ENCODE measurements at regions not wholly inside any gene's neighbourhood (a gene's known extent, or its start where the extent isn't known, plus 50 kb on each side); places are given as distances from the start of the nearest gene placed in this dataset.

- no peak for TF ChIP-seq EZH2 (IDR thresholded peaks at IDR 0.05; ENCODE audit: borderline replicate concordance, low read depth, low read length, poor library complexity, severe bottlenecking)
- TF ChIP-seq, protein P1, sequence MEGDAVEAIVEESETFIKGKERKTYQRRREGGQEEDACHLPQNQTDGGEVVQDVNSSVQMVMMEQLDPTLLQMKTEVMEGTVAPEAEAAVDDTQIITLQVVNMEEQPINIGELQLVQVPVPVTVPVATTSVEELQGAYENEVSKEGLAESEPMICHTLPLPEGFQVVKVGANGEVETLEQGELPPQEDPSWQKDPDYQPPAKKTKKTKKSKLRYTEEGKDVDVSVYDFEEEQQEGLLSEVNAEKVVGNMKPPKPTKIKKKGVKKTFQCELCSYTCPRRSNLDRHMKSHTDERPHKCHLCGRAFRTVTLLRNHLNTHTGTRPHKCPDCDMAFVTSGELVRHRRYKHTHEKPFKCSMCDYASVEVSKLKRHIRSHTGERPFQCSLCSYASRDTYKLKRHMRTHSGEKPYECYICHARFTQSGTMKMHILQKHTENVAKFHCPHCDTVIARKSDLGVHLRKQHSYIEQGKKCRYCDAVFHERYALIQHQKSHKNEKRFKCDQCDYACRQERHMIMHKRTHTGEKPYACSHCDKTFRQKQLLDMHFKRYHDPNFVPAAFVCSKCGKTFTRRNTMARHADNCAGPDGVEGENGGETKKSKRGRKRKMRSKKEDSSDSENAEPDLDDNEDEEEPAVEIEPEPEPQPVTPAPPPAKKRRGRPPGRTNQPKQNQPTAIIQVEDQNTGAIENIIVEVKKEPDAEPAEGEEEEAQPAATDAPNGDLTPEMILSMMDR (conservative IDR thresholded peaks at IDR 0.05; ENCODE audit: low read depth, low read length): no peak
- no peaks in the 10 kb centered on the region for H3K4me1 ChIP-seq (ENCODE audit: insufficient read depth, low read length, poor library complexity, severe bottlenecking)
- ChIA-PET CTCF (no interaction called here), POLR2A (ENCODE audit: low non-redundant PET) (interaction anchor here (0.6 kb wide), 1 partner anchor 89 kb away, joined by 3 read pairs; no protein-coding TSS in a partner anchor)
- no peaks in the 10 kb centered on the region for H3K27me3 ChIP-seq (replicated peaks; ENCODE audit: insufficient read depth, low read depth, low read length, poor library complexity)
- no peaks in the 10 kb centered on the region for H3K36me3 ChIP-seq (ENCODE audit: insufficient read depth, low read length, poor library complexity, severe bottlenecking)
- BruUV-seq (replicated peaks): no TSS peak
- no peak for DNase-seq (ENCODE audit: low spot score)
- H3K9me3 ChIP-seq (ENCODE audit: low read depth, low read length, poor library complexity, severe bottlenecking): no peaks in the 10 kb centered on the region
- H3K4me3 ChIP-seq (ENCODE audit: low read depth, low read length, poor library complexity, severe bottlenecking): no peak overlapping the region
- no peak overlapping the region for H3K27ac ChIP-seq (ENCODE audit: low read depth, low read length, poor library complexity, severe bottlenecking)
- intact Hi-C loops (cut with micrococcal nuclease; ENCODE audit: unreplicated experiment): no loop called here
These were observed 373.4 kb downstream of the TMEM121 start for GRCh38 chr14:105899657-105900397.

- no peaks in the 10 kb centered on the region for H3K9me3 ChIP-seq (ENCODE audit: low read depth, low read length, poor library complexity, severe bottlenecking)
- H3K27ac ChIP-seq (ENCODE audit: low read depth, low read length, poor library complexity, severe bottlenecking): no peak overlapping the region
- intact Hi-C loops (cut with micrococcal nuclease; ENCODE audit: unreplicated experiment): no loop called here
- DNase-seq (ENCODE audit: low spot score): no peak
- no peaks in the 10 kb centered on the region for H3K4me1 ChIP-seq (ENCODE audit: insufficient read depth, low read length, poor library complexity, severe bottlenecking)
- BruUV-seq (replicated peaks): no TSS peak
- no peaks in the 10 kb centered on the region for H3K36me3 ChIP-seq (ENCODE audit: insufficient read depth, low read length, poor library complexity, severe bottlenecking)
- CTCF ChIA-PET: no interaction called here
- H3K4me3 ChIP-seq (ENCODE audit: low read depth, low read length, poor library complexity, severe bottlenecking): no peak overlapping the region
- TF ChIP-seq, protein P1 (conservative IDR thresholded peaks at IDR 0.05; ENCODE audit: low read depth, low read length): no peak
- TF ChIP-seq EZH2 (IDR thresholded peaks at IDR 0.05; ENCODE audit: borderline replicate concordance, low read depth, low read length, poor library complexity, severe bottlenecking): no peak
- H3K27me3 ChIP-seq (replicated peaks; ENCODE audit: insufficient read depth, low read depth, low read length, poor library complexity): no peaks in the 10 kb centered on the region
- POLR2A ChIA-PET (ENCODE audit: low non-redundant PET): interaction anchor here (0.6 kb wide), 1 partner anchor 88 kb away, joined by 3 read pairs; no protein-coding TSS in a partner anchor
These were observed 374.2 kb downstream of the TMEM121 start for GRCh38 chr14:105900398-105901160.

DNA sequence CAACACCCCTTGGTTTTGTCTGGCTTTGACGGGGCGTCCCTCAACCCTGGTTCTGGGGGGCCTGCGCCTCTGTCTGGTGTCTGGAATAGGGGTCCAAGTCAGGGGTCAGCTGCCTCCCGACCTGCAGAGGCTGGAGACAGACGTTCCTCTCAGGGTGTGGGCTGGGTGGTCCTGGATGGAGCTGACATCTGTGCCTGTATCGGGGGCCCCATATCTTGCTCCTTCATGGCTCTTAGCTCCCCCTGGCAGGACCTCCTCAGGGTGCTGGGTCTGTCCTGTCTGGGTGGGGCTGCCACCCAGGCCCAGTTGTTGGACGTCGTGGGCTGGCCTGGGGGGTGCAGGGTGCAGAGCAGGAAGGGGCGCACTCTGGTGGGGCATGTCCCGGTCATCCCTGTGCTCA lies 374.8 kb downstream of the TMEM121 start:
- Histone ChIP-seq H3K9me3 (ENCODE audit: low read depth, low read length, poor library complexity, severe bottlenecking) (no peaks in the 10 kb centered on the region), H3K36me3 (ENCODE audit: insufficient read depth, low read length, poor library complexity, severe bottlenecking) (no peaks in the 10 kb centered on the region), H3K27me3 (replicated peaks; ENCODE audit: insufficient read depth, low read depth, low read length, poor library complexity) (peaks cover 2% of the 10 kb centered on the region), H3K4me1 (ENCODE audit: insufficient read depth, low read length, poor library complexity, severe bottlenecking) (no peaks in the 10 kb centered on the region), H3K27ac (ENCODE audit: low read depth, low read length, poor library complexity, severe bottlenecking) (no peak overlapping the region), H3K4me3 (ENCODE audit: low read depth, low read length, poor library complexity, severe bottlenecking) (no peak overlapping the region)
- no TSS peak for BruUV-seq (replicated peaks)
- POLR2A ChIA-PET (ENCODE audit: low non-redundant PET): no interaction called here
- CTCF ChIA-PET: no interaction called here
- DNase-seq (ENCODE audit: low spot score): no peak
- intact Hi-C loops (cut with micrococcal nuclease; ENCODE audit: unreplicated experiment): no loop called here
- no peak for TF ChIP-seq EZH2 (IDR thresholded peaks at IDR 0.05; ENCODE audit: borderline replicate concordance, low read depth, low read length, poor library complexity, severe bottlenecking)
- TF ChIP-seq, protein P1 (conservative IDR thresholded peaks at IDR 0.05; ENCODE audit: low read depth, low read length): no peak
